HG03064 (cell line): ENCODE measurements at regions not wholly inside any gene's neighbourhood (a gene's known extent, or its start where the extent isn't known, plus 50 kb on each side); places are given as distances from the start of the nearest gene placed in this dataset.
"Not testable (repeated sequence)": the region's sequence is repeated elsewhere in the genome, so short reads cannot be mapped to it uniquely, and the experiment has no call there.

ENCODE experiments used
- ATAC-seq: cut with Tn5 transposase; IDR thresholded peaks from one replicate; pipeline ENCODE4 v1.9.1; 2021; ENCODE audit warnings: low read depth; ENCODE audit not compliant: unreplicated experiment

- no peak for ATAC-seq
Measured at GRCh38 chr6:85360794-85361642, 88.9 kb upstream of the NT5E start.

DNA sequence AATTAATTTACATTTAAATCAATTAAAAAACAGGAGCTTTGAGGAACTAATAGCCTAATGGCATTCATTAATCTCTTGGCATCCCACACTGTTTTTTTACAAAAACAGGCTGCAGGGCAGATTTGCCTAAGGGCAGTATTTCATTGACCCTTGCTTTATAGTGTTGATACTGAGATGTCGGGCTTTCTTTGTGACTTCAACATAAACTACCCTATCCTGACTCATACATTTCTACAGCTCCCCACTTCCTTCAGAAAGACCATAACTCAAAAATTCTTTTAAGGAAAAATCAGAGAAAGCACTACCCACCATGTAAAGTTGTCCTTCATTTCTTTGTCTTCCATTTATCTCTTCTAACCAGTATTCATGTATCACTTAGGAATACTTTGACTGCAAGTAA lies 92.2 kb upstream of the NT5E start:
- no peak for ATAC-seq

DNA sequence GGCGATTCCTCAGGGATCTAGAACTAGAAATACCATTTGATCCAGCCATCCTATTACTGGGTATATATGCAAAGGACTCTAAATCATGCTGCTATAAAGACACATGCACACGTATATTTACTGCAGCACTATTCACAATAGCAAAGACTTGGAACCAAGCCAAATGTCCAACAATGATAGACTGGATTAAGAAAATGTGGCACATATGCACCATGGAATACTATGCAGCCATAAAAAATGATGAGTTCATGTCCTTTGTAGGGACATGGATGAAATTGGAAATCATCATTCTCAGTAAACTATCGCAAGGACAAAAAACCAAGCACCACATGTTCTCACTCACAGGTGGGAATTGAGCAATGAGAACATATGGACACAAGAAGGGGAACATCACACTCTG lies 93.1 kb upstream of the NT5E start:
- not testable (repeated sequence) for ATAC-seq

- ATAC-seq = no peak
Measured at GRCh38 chr6:85355816-85356215, 94.1 kb upstream of the NT5E start.

- ATAC-seq = peak; percentile 71
Measured at GRCh38 chr6:85354761-85355618, 94.9 kb upstream of the NT5E start.

DNA sequence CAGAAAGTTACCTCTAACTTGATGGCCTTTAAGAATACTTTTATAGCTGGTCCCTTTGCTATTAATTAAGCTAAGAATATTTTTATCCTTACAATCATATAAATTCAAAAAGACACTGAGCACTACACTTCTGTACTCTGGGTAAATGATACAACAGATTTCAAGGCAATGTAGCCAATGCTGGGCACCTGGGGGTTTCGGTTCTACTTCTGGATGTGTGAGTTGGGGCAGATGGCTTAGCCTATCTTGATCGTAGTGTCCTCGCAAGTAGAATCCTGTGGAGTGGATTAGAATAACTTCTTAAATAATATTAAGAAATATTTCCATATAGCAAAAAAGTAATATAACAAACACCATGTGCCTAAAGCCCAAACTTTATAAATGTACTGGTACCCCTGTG lies 96.9 kb upstream of the NT5E start:
- no peak for ATAC-seq

DNA sequence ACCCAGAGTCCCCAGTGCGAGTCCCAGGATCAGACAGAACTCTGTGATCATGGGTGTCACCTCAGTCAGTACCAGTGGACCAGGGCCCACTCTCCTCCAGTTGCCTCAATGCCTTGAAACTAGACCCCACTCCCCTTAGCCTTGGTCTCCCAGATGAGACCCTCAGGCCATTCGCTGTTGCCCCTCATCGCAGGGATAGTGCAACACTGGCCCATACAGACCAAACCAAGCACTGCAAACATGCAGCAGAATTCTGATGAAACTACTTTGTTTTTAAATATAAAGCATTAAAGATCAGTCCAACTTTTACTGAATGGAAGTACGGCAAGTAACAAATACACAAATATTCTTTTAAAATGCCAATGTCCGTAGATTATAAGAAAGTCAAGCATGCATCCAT lies 101.2 kb upstream of the NT5E start:
- ATAC-seq = no peak

- no peak for ATAC-seq
Measured at GRCh38 chr6:85347812-85348211, 102.1 kb upstream of the NT5E start.

- ATAC-seq = no peak
Measured at GRCh38 chr6:85346196-85346595, 103.7 kb upstream of the NT5E start.

DNA sequence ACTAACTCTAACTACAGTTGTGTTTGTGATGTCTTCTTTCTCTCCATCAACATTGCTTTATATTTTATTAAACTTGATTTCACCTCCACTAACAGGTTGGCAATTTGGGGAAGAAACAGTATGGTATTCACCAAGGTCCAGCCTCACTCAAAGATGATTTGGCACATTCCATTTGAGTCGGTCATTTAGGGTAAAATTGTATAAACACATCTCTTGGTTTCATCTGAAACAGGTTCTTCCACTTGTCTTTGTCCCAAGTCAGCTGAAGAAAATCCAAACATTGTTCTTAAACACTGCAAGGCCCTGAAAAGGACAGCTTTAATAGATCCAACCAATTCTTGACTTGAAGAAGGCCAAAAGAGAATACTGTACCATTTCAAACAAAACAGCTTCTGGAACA lies 104.9 kb upstream of the NT5E start:
- ATAC-seq = no peak

GRCh38 chr6:85343428-85343827 lies 106.5 kb upstream of the NT5E start:
- no peak for ATAC-seq

GRCh38 chr6:85329196-85329595 lies 120.7 kb upstream of the NT5E start:
- no peak for ATAC-seq

DNA sequence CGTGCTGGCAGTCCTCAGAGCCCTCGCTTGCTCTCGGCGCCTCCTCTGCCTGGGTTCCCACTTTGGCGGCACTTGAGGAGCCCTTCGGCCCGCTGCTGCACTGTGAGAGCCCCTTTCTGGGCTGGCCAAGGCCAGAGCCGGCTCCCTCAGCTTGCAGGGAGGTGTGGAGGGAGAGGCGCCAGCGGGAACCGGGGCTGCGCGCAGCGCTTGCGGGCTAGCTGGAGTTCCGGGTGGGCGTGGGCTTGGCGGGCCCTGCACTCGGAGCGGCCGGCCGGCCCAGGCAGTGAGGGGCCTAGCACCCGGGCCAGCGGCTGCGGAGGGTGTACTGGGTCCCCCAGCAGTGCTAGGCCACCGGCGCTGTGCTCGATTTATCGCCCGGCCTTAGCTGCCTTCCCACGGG lies 124.1 kb upstream of the NT5E start:
- ATAC-seq = not testable (repeated sequence)

DNA sequence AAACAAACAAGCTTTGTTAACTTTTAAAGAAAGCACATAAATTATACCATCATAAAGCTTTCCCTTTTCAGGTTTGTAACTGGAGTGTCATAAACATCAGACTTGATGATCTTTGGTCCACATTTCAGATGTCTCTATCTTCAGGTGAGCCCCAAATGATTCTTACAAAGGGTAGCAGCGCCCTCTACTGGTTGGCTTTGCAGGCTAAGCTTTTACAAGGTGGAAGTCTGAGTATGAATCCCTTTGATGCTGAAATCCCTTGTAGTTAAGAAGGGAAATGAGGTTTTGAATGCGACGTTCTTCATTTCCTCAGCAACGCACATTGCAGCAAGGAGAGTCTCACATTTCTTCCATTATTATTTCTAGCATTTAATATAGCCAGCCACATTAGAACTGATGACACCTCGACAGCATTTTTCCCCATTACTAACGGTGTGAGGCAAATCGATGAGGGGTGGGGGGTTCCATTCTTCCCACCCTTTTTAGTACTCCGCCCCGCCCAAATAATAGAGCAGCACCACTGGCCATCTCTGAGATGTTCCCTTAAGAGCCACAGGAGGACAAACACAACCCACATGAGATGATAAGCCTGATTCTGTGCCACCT lies 126.3 kb upstream of the NT5E start:
- peak; percentile 94 for ATAC-seq

GRCh38 chr6:85322446-85323105 lies 127.3 kb upstream of the NT5E start:
- no peak for ATAC-seq

GRCh38 chr6:85321906-85322305 lies 128.0 kb upstream of the NT5E start:
- no peak for ATAC-seq

DNA sequence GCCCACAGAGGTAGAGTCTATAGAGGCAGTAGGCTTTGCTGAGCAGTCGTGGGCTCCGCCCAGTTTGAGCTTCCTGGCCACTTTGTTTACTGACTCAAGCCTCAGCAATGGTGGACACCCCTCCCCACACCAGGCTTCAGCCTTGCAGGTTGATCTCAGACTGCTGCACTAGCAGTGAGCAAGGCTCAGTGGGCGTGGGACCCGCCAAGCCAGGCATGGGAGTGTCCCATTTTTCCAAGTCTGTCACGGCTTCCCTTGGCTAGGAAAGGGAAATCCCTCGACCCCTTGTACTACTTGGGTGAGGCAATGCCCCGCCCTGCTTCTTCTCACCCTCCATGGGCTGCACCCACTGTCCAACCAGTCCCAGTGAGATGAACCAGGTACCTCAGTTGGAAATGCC lies 135.3 kb upstream of the NT5E start:
- no peak for ATAC-seq

GRCh38 chr6:85300581-85300980 lies 149.3 kb upstream of the NT5E start:
- no peak for ATAC-seq

- no peak for ATAC-seq
Measured at GRCh38 chr6:85298553-85298952, 151.3 kb upstream of the NT5E start.

DNA sequence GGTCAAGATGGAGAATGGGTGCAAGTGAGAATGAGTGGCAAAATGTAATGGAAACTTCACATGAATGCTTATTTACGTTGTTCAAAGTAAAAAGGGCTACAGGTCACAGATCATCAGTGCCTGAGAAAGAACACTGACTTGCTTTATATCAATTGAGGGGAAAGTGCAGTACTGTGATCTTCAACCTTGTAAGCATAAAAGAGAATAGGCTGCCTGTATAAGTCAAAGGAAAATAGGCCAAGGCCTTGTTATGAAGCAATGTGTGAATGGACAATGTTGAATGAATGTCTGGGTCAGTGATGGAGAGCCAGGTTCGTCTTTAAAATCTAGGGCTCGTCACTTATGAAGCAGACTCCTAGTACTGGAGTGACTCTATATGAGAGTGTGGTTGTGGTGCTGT lies 158.6 kb upstream of the NT5E start:
- no peak for ATAC-seq

- ATAC-seq = no peak
Measured at GRCh38 chr6:85287654-85288053, 162.2 kb upstream of the NT5E start.
